Activated T-helper 1 cell treated with anti-CD3 and anti-CD28 coated beads, Interleukin-12 subunit alpha, Interleukin-12 subunit beta, Interleukin-2, Interleukin-4 antibody, amounts not matched to agents 30 ng/mL and 10 ng/mL and 1 ng/mL, durations not matched to agents 14 hours and 24 hours and 36 hours (primary cell): ENCODE measurements at regions not wholly inside any gene's neighbourhood (a gene's known extent, or its start where the extent isn't known, plus 50 kb on each side); places are given as distances from the start of the nearest gene placed in this dataset.
"Not testable (repeated sequence)": the region's sequence is repeated elsewhere in the genome, so short reads cannot be mapped to it uniquely, and the experiment has no call there.

ENCODE experiments used
- DNase-seq: peaks from one replicate; pipeline ENCODE4 v3.0.0; 2021; ENCODE audit warnings: low spot score
- H3K27ac Mint-ChIP-seq: one replicate; pipeline ENCODE4 v1.8.0; 2021; ENCODE audit warnings: mild to moderate bottlenecking, mixed read lengths
- H3K27me3 Mint-ChIP-seq: one replicate; pipeline ENCODE4 v1.8.0; 2022; ENCODE audit warnings: mild to moderate bottlenecking, moderate library complexity, mixed read lengths; ENCODE audit not compliant: insufficient read depth
- H3K36me3 Mint-ChIP-seq: one replicate; pipeline ENCODE4 v1.8.0; 2021; ENCODE audit warnings: low read depth, mixed read lengths
- H3K4me1 Mint-ChIP-seq: one replicate; pipeline ENCODE4 v1.8.0; 2021; ENCODE audit warnings: low read depth, mixed read lengths
- H3K4me3 Mint-ChIP-seq: one replicate; pipeline ENCODE4 v1.8.0; 2021; ENCODE audit warnings: mild to moderate bottlenecking, moderate library complexity, mixed read lengths
- H3K9me3 Mint-ChIP-seq: one replicate; pipeline ENCODE4 v1.8.0; 2021; ENCODE audit warnings: mixed read lengths
- intact Hi-C: fragments of 100-400 bp; cut with micrococcal nuclease; formaldehyde crosslinking; loops from one replicate; pipeline ENCODE4 v1.15.1; 2024

- Mint-ChIP-seq H3K27me3 (peaks cover 10% of the 10 kb centered on the region), H3K4me3 (no peak overlapping the region), H3K27ac (no peak overlapping the region), H3K4me1 (peaks cover 10% of the 10 kb centered on the region), H3K9me3 (no peaks in the 10 kb centered on the region), H3K36me3 (no peaks in the 10 kb centered on the region)
- no peak for DNase-seq
- intact Hi-C loops, result no loop called here
Observed at GRCh38 chr15:38088971-38089370, 154.5 kb downstream of the TMCO5A start.

GRCh38 chr15:38090223-38090622, 155.8 kb downstream of the TMCO5A start:
- no peak overlapping the region for H3K4me3 Mint-ChIP-seq
- DNase-seq, result no peak
- no peaks in the 10 kb centered on the region for H3K36me3 Mint-ChIP-seq
- H3K27ac Mint-ChIP-seq, result no peak overlapping the region
- H3K27me3 Mint-ChIP-seq, result peaks cover 10% of the 10 kb centered on the region
- no peaks in the 10 kb centered on the region for H3K9me3 Mint-ChIP-seq
- intact Hi-C loops, result no loop called here
- H3K4me1 Mint-ChIP-seq, result peaks cover 1% of the 10 kb centered on the region

- no peak overlapping the region for H3K27ac Mint-ChIP-seq
- no peaks in the 10 kb centered on the region for H3K36me3 Mint-ChIP-seq
- H3K4me1 Mint-ChIP-seq, result no peaks in the 10 kb centered on the region
- intact Hi-C loops, result no loop called here
- no peak overlapping the region for H3K4me3 Mint-ChIP-seq
- H3K27me3 Mint-ChIP-seq, result peaks cover 10% of the 10 kb centered on the region
- no peak for DNase-seq
- H3K9me3 Mint-ChIP-seq, result peaks cover under 1% of the 10 kb centered on the region
Observed at GRCh38 chr15:38090678-38091077, 156.2 kb downstream of the TMCO5A start.

- Mint-ChIP-seq H3K9me3 (peaks cover 4% of the 10 kb centered on the region), H3K36me3 (no peaks in the 10 kb centered on the region), H3K4me1 (no peaks in the 10 kb centered on the region), H3K27me3 (peaks cover 10% of the 10 kb centered on the region), H3K27ac (no peak overlapping the region), H3K4me3 (no peak overlapping the region)
- intact Hi-C loops, result no loop called here
- no peak for DNase-seq
Observed at GRCh38 chr15:38091078-38091645, 156.7 kb downstream of the TMCO5A start.

- H3K27me3 Mint-ChIP-seq, result peaks cover 11% of the 10 kb centered on the region
- H3K36me3 Mint-ChIP-seq, result no peaks in the 10 kb centered on the region
- no peak overlapping the region for H3K4me3 Mint-ChIP-seq
- H3K27ac Mint-ChIP-seq, result no peak overlapping the region
- no peaks in the 10 kb centered on the region for H3K4me1 Mint-ChIP-seq
- no peak for DNase-seq
- intact Hi-C loops, result no loop called here
- H3K9me3 Mint-ChIP-seq, result peaks cover 19% of the 10 kb centered on the region
Observed at GRCh38 chr15:38093931-38094330, 158.7 kb upstream of the SPRED1 start.

GRCh38 chr15:38102972-38103371, 149.7 kb upstream of the SPRED1 start:
- DNase-seq, result no peak
- peaks cover 2% of the 10 kb centered on the region for H3K9me3 Mint-ChIP-seq
- H3K4me1 Mint-ChIP-seq, result no peaks in the 10 kb centered on the region
- H3K4me3 Mint-ChIP-seq, result no peak overlapping the region
- no peaks in the 10 kb centered on the region for H3K36me3 Mint-ChIP-seq
- intact Hi-C loops, result no loop called here
- no peak overlapping the region for H3K27ac Mint-ChIP-seq
- H3K27me3 Mint-ChIP-seq, result no peaks in the 10 kb centered on the region

GRCh38 chr15:38103564-38103963, 149.1 kb upstream of the SPRED1 start:
- intact Hi-C loops, result no loop called here

GRCh38 chr15:38111070-38111469, 141.6 kb upstream of the SPRED1 start:
- intact Hi-C loops, result no loop called here
- H3K9me3 Mint-ChIP-seq, result no peaks in the 10 kb centered on the region
- H3K27me3 Mint-ChIP-seq, result no peaks in the 10 kb centered on the region
- no peak for DNase-seq
- H3K4me1 Mint-ChIP-seq, result peaks cover 4% of the 10 kb centered on the region
- H3K27ac Mint-ChIP-seq, result no peak overlapping the region
- no peak overlapping the region for H3K4me3 Mint-ChIP-seq
- no peaks in the 10 kb centered on the region for H3K36me3 Mint-ChIP-seq

More at GRCh38 chr15:38103564-38103963, 149.1 kb upstream of the SPRED1 start:
- H3K27me3 Mint-ChIP-seq, result no peaks in the 10 kb centered on the region
- no peaks in the 10 kb centered on the region for H3K9me3 Mint-ChIP-seq
- no peak for DNase-seq
- H3K4me1 Mint-ChIP-seq, result no peaks in the 10 kb centered on the region
- H3K4me3 Mint-ChIP-seq, result no peak overlapping the region
- H3K27ac Mint-ChIP-seq, result no peak overlapping the region
- no peaks in the 10 kb centered on the region for H3K36me3 Mint-ChIP-seq

- no peaks in the 10 kb centered on the region for H3K36me3 Mint-ChIP-seq
- no peak overlapping the region for H3K27ac Mint-ChIP-seq
- intact Hi-C loops, result no loop called here
- H3K4me3 Mint-ChIP-seq, result no peak overlapping the region
- peaks cover 4% of the 10 kb centered on the region for H3K4me1 Mint-ChIP-seq
- no peak for DNase-seq
- no peaks in the 10 kb centered on the region for H3K9me3 Mint-ChIP-seq
- no peaks in the 10 kb centered on the region for H3K27me3 Mint-ChIP-seq
Observed at GRCh38 chr15:38112406-38112805, 140.2 kb upstream of the SPRED1 start.

GRCh38 chr15:38115121-38115520, 137.5 kb upstream of the SPRED1 start:
- no peak overlapping the region for H3K27ac Mint-ChIP-seq
- peaks cover 4% of the 10 kb centered on the region for H3K4me1 Mint-ChIP-seq
- no peaks in the 10 kb centered on the region for H3K9me3 Mint-ChIP-seq
- intact Hi-C loops, result no loop called here
- H3K4me3 Mint-ChIP-seq, result no peak overlapping the region
- H3K36me3 Mint-ChIP-seq, result no peaks in the 10 kb centered on the region
- DNase-seq, result no peak
- H3K27me3 Mint-ChIP-seq, result no peaks in the 10 kb centered on the region

GRCh38 chr15:38117781-38118180, 134.9 kb upstream of the SPRED1 start:
- Mint-ChIP-seq H3K27ac (no peak overlapping the region), H3K4me1 (peaks cover 5% of the 10 kb centered on the region), H3K4me3 (no peak overlapping the region), H3K9me3 (peaks cover 18% of the 10 kb centered on the region), H3K36me3 (peaks cover 2% of the 10 kb centered on the region), H3K27me3 (peaks cover 4% of the 10 kb centered on the region)
- intact Hi-C loops, result no loop called here
- no peak for DNase-seq

- H3K36me3 Mint-ChIP-seq, H3K4me1 Mint-ChIP-seq, H3K27ac Mint-ChIP-seq, H3K27me3 Mint-ChIP-seq, H3K4me3 Mint-ChIP-seq, intact Hi-C loops: not testable (repeated sequence)
- H3K9me3 Mint-ChIP-seq, result peaks cover 27% of the 10 kb centered on the region
- DNase-seq, result peak; percentile 9
Observed at GRCh38 chr15:38119865-38120264, 132.8 kb upstream of the SPRED1 start.

- Mint-ChIP-seq H3K9me3 (peaks cover 13% of the 10 kb centered on the region), H3K27ac (no peak overlapping the region), H3K36me3 (no peaks in the 10 kb centered on the region), H3K4me1 (peaks cover 20% of the 10 kb centered on the region), H3K4me3 (no peak overlapping the region), H3K27me3 (peaks cover 15% of the 10 kb centered on the region)
- no peak for DNase-seq
- intact Hi-C loops, result no loop called here
Observed at GRCh38 chr15:38127306-38127771, 125.3 kb upstream of the SPRED1 start.

- Mint-ChIP-seq H3K4me3 (no peak overlapping the region), H3K9me3 (peaks cover 6% of the 10 kb centered on the region), H3K36me3 (no peaks in the 10 kb centered on the region), H3K27ac (no peak overlapping the region), H3K4me1 (peaks cover 20% of the 10 kb centered on the region), H3K27me3 (peaks cover 15% of the 10 kb centered on the region)
- no peak for DNase-seq
- intact Hi-C loops, result no loop called here
Observed at GRCh38 chr15:38128341-38128781, 124.3 kb upstream of the SPRED1 start.
